AG04449 (cell line): ENCODE measurements at regions not wholly inside any gene's neighbourhood (a gene's known extent, or its start where the extent isn't known, plus 50 kb on each side); places are given as distances from the start of the nearest gene placed in this dataset.

Source experiments
- CTCF ChIA-PET: fragments of 350-600 bp; formaldehyde crosslinking; extraction: SDS; loops from one replicate; lab custom pipeline; 2021; ENCODE audit warnings: antibody characterized with exemption; lab: Yijun Ruan, JAX
- POLR2A ChIA-PET: fragments of 400-600, 350-600 bp; formaldehyde crosslinking; extraction: SDS; loops from one replicate; lab custom pipeline; 2020; ENCODE audit warnings: antibody characterized with exemption, inconsistent platforms; lab: Yijun Ruan, JAX
- DNase-seq: peaks from one replicate; pipeline ENCODE4 v3.0.0-alpha.2; 2010; ENCODE audit warnings: low read depth, low spot score
- H3K4me3 ChIP-seq: 2 replicates; pipeline ENCODE4 v1.5.1; 2011; ENCODE audit warnings: low read depth, mild to moderate bottlenecking, control low read depth, low read length
- CTCF ChIP-seq: IDR thresholded peaks from one replicate; pipeline ENCODE4 v1.5.1; 2011; ENCODE audit warnings: mild to moderate bottlenecking, moderate library complexity, low read length, control low read depth, inconsistent platforms; ENCODE audit not compliant: insufficient read depth; ENCODE audit errors: missing control alignments

GRCh38 chr5:143761663-143762062 lies 50.3 kb upstream of the HMHB1 start:
- no peak for TF ChIP-seq CTCF
- CTCF ChIA-PET: no interaction called here
- POLR2A ChIA-PET: no interaction called here

GRCh38 chr5:143760755-143761154 lies 51.2 kb upstream of the HMHB1 start:
- CTCF ChIA-PET: no interaction called here
- POLR2A ChIA-PET: no interaction called here

More at GRCh38 chr5:143761663-143762062, 50.3 kb upstream of the HMHB1 start:
- no peak overlapping the region for H3K4me3 ChIP-seq
- no peak for DNase-seq

GRCh38 chr5:143760131-143760505 lies 51.8 kb upstream of the HMHB1 start:
- DNase-seq: no peak
- ChIA-PET POLR2A (no interaction called here), CTCF (no interaction called here)
- TF ChIP-seq CTCF: no peak
- no peak overlapping the region for H3K4me3 ChIP-seq

More at GRCh38 chr5:143760755-143761154, 51.2 kb upstream of the HMHB1 start:
- DNase-seq: no peak
- H3K4me3 ChIP-seq: no peak overlapping the region
- no peak for TF ChIP-seq CTCF

GRCh38 chr5:143759396-143760130 lies 52.4 kb upstream of the HMHB1 start:
- no peak for TF ChIP-seq CTCF
- no peak overlapping the region for H3K4me3 ChIP-seq
- ChIA-PET POLR2A (no interaction called here), CTCF (no interaction called here)
- no peak for DNase-seq

- ChIA-PET POLR2A (no interaction called here), CTCF (no interaction called here)
- no peak overlapping the region for H3K4me3 ChIP-seq
- TF ChIP-seq CTCF: no peak
- no peak for DNase-seq
Measured at GRCh38 chr5:143758750-143759149, 53.2 kb upstream of the HMHB1 start.

- ChIA-PET POLR2A (no interaction called here), CTCF (no interaction called here)
- TF ChIP-seq CTCF: no peak
- no peak for DNase-seq
- H3K4me3 ChIP-seq: no peak overlapping the region
Measured at GRCh38 chr5:143758015-143758414, 53.9 kb upstream of the HMHB1 start.
